SKM-1 treated with dmso at 0.1 percent for 144 hours (cell line): ENCODE measurements at regions not wholly inside any gene's neighbourhood (a gene's known extent, or its start where the extent isn't known, plus 50 kb on each side); places are given as distances from the start of the nearest gene placed in this dataset.
"Not testable (repeated sequence)": the region's sequence is repeated elsewhere in the genome, so short reads cannot be mapped to it uniquely, and the experiment has no call there.

ENCODE experiments used
- DNase-seq: peaks from one replicate; lab custom pipeline; 2025; ENCODE audit not compliant: unreplicated experiment; lab: John Stamatoyannopoulos, UW

- DNase-seq: no peak
These were observed 64.1 kb upstream of the TMPRSS2 start for GRCh38 chr21:41571938-41572510.

DNA sequence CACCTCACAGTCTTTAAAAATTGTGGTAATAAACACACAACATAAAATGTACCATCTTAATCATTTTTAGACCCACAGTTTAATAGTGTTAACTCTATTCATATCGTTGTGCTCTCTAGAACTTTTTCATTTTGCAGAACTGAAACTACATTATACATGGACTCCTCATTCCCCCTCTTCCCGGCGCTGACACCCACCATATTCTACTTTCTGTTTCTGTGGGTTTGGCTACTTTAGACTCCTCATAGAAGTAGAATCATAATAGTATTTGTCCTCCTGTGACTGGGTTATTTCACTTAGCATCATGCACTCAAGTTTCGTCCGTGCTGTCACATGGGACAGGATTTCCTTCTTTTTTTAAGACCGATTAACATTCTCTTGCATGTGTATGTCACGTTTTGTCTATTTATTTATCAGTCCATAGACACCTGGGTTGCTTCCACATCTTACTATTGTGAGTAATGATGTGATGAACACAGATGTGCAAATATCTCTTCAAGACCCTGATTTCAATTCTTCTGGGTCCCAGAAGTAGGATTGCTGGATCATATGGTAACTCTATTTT lies 62.9 kb upstream of the TMPRSS2 start:
- DNase-seq: no peak

DNA sequence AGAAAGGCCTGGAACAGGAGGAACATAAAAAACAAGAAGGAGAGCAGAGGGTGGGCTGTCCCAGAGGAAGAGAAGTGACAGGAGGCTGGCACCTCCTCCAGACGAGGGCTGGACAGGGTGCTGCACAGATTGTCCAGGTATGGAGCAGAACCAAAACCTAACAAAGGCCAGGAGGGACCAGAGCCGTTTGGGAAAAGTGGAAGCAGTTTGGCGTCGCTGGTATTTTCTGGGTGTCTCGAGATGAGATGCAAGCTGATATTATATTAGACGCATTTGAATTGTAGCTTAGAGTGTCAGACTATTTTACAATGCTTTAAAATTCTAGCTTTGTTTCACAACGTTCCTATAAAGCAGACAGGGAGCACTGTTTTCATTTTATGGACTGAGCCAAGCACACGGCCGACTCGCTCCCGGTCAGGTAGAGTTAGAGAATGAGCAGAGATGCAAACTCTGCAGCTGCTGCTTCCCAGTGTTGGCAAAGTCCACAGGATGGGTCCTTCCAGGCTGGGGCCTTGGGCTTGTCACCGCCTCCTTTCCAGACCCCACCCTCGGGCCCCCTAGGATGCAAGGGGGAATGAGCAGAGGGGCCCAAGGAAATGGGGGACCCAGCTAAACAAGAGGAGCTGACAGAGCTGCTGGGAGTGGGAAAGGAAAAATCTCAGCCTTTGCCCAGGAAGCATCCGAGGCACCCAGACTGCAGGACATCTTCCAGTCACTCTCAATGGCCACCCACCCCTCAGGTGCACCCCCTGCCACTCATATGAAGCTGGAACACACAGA lies 60.8 kb upstream of the TMPRSS2 start:
- DNase-seq: no peak

- DNase-seq: no peak
These were observed 60.0 kb upstream of the TMPRSS2 start for GRCh38 chr21:41567901-41568510.

DNA sequence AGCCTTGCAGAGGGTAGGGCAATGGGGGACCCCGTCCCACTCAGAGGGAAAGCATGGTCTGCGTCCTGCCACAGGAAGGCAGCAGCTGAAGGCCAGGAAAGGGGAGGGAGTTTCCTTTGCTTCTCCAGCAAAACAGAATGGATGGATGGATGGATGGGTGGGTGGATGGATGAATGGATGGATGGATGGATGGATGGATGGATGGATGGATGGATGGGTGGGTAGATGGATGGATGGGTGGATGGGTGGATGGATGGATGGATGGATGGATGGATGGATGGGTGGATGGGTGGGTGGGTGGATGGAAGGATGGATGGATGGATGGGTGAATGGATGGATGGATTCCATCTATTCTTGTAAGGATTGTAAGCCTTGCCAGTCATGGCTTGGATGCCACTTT lies 59.3 kb upstream of the TMPRSS2 start:
- not testable (repeated sequence) for DNase-seq

DNA sequence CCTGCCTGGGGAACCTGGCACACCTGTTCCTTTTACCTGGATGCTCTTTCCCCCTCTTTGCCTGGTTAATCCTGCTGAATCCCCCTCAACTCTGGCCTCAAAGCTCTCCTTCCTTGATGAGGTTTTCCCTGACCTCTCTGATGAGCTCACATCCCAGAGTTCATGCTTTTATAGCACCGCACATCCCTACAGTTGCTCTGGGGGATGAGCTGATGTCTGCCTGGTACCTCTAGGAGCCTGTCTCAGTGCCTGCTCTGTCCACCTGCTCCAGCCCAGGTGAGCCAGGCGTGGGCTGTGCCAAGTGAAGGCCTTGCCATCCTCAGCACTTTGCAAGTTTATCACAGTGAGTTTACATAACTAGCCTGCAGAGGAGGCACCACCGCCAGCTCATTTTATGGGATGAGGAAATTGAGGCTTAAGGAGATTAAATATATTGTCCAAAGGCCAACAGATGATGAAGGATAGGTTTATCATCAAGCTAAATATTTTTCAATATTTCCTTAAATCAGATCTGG lies 58.6 kb upstream of the TMPRSS2 start:
- no peak for DNase-seq

DNA sequence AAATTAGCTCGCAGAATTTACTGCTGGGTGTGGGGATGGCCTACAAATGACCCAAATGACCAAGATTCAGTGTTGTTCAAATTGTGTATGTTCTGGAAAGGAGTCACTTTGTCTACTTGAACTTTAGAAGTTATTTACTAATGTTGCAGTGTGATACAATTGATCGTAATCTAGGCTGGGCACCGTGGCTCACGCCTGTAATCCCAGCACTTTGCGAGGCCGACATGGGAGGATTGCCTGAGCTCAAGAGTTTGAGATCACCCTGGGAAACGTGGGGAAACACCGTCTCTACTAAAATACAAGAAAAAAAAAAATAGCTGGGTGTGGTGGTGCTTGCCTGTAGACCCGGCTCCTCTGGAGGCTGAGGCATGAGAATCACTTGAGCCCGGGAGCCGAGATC lies 57.6 kb upstream of the TMPRSS2 start:
- DNase-seq: no peak

DNA sequence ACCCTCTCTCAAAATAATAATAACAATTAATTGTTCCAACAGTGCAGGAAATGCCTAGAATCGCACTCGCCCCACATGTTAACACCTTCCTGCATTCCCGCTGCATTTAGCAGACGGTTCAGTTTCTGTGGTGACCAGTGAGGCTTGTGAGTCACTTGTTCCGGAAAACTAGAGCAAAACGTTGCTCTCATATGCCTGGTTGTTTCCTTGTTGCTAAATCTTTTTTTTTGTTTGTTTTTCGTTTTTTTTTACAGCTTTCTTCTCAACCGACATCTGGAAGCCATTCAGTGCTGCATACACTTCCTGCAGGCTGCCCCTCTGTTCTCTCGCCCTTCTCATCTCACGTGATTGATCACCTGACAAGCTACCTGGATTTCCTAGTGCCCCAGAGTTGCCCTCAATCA lies 56.9 kb upstream of the TMPRSS2 start:
- DNase-seq: no peak

GRCh38 chr21:41562101-41563000 lies 54.4 kb upstream of the TMPRSS2 start:
- no peak for DNase-seq

DNA sequence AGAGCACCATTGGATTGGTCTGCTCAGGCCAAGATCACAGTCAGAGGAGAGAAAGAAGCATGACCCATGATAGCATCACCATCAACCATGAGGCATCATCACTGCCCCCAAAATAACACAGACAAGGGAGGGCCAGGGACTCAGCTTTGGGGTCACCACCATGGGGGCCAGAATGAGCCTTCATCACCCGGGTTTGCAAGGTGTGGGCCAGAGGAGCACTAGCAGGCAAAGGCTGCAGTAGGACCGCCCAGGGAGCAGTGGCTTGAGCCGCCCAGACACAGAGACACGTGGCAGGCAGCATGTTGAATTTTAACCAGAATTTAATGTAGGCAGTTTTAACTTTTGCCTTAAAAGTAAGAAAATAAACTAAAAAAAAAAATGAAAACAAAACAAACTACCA lies 53.7 kb upstream of the TMPRSS2 start:
- no peak for DNase-seq

- no peak for DNase-seq
These were observed 52.8 kb upstream of the TMPRSS2 start for GRCh38 chr21:41560661-41561158.

GRCh38 chr21:41559658-41560631 lies 52.0 kb upstream of the TMPRSS2 start:
- no peak for DNase-seq

DNA sequence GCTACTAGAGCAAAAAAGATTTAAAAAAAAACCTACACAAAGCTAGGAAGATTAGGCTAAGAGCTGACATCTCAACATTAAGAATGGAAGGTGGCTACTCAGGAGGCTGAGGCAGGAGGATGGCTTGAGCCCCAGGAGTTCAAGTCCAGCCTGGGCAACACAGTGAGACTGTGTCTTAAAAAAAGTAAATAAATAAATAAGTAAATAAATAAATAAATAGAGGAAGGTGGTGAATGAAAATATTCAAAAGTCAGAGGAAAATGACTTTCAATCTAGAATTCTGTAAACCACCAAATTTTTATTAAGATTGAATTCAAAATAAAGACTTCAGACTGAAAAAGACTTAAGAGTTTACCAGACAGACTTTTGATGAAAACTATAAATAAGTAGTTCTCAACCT lies 50.9 kb upstream of the TMPRSS2 start:
- no peak for DNase-seq

DNA sequence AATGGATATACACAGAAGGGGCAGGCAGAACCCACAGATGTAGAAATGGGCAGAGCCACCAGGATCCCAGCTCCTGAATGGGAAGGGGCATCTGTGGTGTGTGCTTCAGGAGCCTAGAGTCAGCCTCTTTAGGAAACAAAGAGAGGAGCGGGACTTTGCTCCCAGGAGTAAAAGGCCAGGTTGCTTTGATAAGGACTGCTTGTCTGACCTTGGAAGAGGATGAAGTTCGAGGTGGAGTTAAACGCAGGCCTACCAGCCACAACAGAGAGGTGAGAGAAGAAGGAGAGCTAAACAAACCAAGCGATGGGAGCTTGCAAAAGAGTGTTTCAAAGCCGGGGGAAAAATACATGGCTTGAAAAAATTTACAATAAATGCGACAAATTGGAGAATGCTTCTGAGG lies 49.9 kb upstream of the TMPRSS2 start:
- DNase-seq: no peak
